ENCODE measurements at regions not wholly inside any gene's neighbourhood (a gene's known extent, or its start where the extent isn't known, plus 50 kb on each side); places are given as distances from the start of the nearest gene placed in this dataset.

GRCh38 chr13:65159803-65160202, 2070.3 kb downstream of the PCDH9 start:
- no peaks in the 10 kb centered on the region for H3K9me3 ChIP-seq
- DNase-seq (no peak), ATAC-seq (no peak)
- intact Hi-C loops (cut with DNase I): no loop called here
- no peaks in the 10 kb centered on the region for H3K36me3 ChIP-seq (ENCODE audit: insufficient read depth in 1 of 2, low read depth in 1 of 2)
- no peaks in the 10 kb centered on the region for H3K27me3 ChIP-seq (ENCODE audit: insufficient read depth in 3 of 3, low read length in 2 of 3)
- H3K4me3 ChIP-seq: no peak overlapping the region
- H3K4me1 ChIP-seq: no peaks in the 10 kb centered on the region
- no peak overlapping the region for H3K27ac ChIP-seq
- TF ChIP-seq, protein P1, sequence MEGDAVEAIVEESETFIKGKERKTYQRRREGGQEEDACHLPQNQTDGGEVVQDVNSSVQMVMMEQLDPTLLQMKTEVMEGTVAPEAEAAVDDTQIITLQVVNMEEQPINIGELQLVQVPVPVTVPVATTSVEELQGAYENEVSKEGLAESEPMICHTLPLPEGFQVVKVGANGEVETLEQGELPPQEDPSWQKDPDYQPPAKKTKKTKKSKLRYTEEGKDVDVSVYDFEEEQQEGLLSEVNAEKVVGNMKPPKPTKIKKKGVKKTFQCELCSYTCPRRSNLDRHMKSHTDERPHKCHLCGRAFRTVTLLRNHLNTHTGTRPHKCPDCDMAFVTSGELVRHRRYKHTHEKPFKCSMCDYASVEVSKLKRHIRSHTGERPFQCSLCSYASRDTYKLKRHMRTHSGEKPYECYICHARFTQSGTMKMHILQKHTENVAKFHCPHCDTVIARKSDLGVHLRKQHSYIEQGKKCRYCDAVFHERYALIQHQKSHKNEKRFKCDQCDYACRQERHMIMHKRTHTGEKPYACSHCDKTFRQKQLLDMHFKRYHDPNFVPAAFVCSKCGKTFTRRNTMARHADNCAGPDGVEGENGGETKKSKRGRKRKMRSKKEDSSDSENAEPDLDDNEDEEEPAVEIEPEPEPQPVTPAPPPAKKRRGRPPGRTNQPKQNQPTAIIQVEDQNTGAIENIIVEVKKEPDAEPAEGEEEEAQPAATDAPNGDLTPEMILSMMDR (IDR thresholded peaks at IDR 0.05): no peak
- WGBS, 3 donors: 41 to 50% (median 43%) methylated on average over 3 of the region's 3 CpGs

GRCh38 chr13:65155861-65156260, 2074.3 kb downstream of the PCDH9 start:
- Histone ChIP-seq H3K9me3 (no peaks in the 10 kb centered on the region), H3K27me3 (ENCODE audit: insufficient read depth in 3 of 3, low read length in 2 of 3) (no peaks in the 10 kb centered on the region), H3K36me3 (ENCODE audit: insufficient read depth in 1 of 2, low read depth in 1 of 2) (no peaks in the 10 kb centered on the region), H3K4me3 (no peak overlapping the region), H3K27ac (no peak overlapping the region), H3K4me1 (no peaks in the 10 kb centered on the region)
- DNase-seq (no peak), ATAC-seq (no peak)
- intact Hi-C loops (cut with DNase I): no loop called here
- TF ChIP-seq, protein P1 (IDR thresholded peaks at IDR 0.05): no peak
- WGBS, 3 donors: 91 to 93% (median 91%) methylated on average over 2 of the region's 2 CpGs

GRCh38 chr13:65154661-65155447, 2075.3 kb downstream of the PCDH9 start:
- no peak overlapping the region for H3K4me3 ChIP-seq
- no peaks in the 10 kb centered on the region for H3K27me3 ChIP-seq (ENCODE audit: insufficient read depth in 3 of 3, low read length in 2 of 3)
- intact Hi-C loops (cut with DNase I): no loop called here
- whole genome bisulfite sequencing, 3 donors: 85 to 88% (median 85%) methylated on average over 5 of the region's 5 CpGs
- no peaks in the 10 kb centered on the region for H3K4me1 ChIP-seq
- DNase-seq: no peak
- H3K9me3 ChIP-seq: no peaks in the 10 kb centered on the region
- TF ChIP-seq, protein P1 (IDR thresholded peaks at IDR 0.05): no peak
- no peaks in the 10 kb centered on the region for H3K36me3 ChIP-seq (ENCODE audit: insufficient read depth in 1 of 2, low read depth in 1 of 2)
- H3K27ac ChIP-seq: no peak overlapping the region
- ATAC-seq: no peak

GRCh38 chr13:65149687-65150086, 2080.4 kb downstream of the PCDH9 start:
- Histone ChIP-seq H3K27me3 (ENCODE audit: insufficient read depth in 3 of 3, low read length in 2 of 3) (no peaks in the 10 kb centered on the region), H3K36me3 (ENCODE audit: insufficient read depth in 1 of 2, low read depth in 1 of 2) (no peaks in the 10 kb centered on the region), H3K4me3 (no peak overlapping the region), H3K27ac (no peak overlapping the region), H3K9me3 (no peaks in the 10 kb centered on the region), H3K4me1 (no peaks in the 10 kb centered on the region)
- intact Hi-C loops (cut with DNase I): no loop called here
- no peak for DNase-seq
- ATAC-seq: no peak
- 94 to 95% (median 94%) methylated on average over 33 to 37 of the region's 37 CpGs for WGBS, 3 donors
- TF ChIP-seq, protein P1 (IDR thresholded peaks at IDR 0.05): no peak

- Histone ChIP-seq H3K36me3 (ENCODE audit: insufficient read depth in 1 of 2, low read depth in 1 of 2) (no peaks in the 10 kb centered on the region), H3K9me3 (no peaks in the 10 kb centered on the region), H3K27me3 (ENCODE audit: insufficient read depth in 3 of 3, low read length in 2 of 3) (no peaks in the 10 kb centered on the region), H3K4me3 (no peak overlapping the region), H3K27ac (no peak overlapping the region), H3K4me1 (no peaks in the 10 kb centered on the region)
- TF ChIP-seq, protein P1 (IDR thresholded peaks at IDR 0.05): no peak
- no peak for DNase-seq
- intact Hi-C loops (cut with DNase I): no loop called here
- no peak for ATAC-seq
- WGBS, 3 donors: 94 to 98% (median 95%) methylated on average over 3 of the region's 3 CpGs
These were observed 2086.2 kb downstream of the PCDH9 start for GRCh38 chr13:65143920-65144319.

Data from psoas muscle (tissue), 7 donors.